HG03520 (cell line): ENCODE measurements at regions not wholly inside any gene's neighbourhood (a gene's known extent, or its start where the extent isn't known, plus 50 kb on each side); places are given as distances from the start of the nearest gene placed in this dataset.

ENCODE experiments used
- ATAC-seq: cut with Tn5 transposase; IDR thresholded peaks from one replicate; pipeline ENCODE4 v1.9.1; 2021; ENCODE audit warnings: mild to moderate bottlenecking, moderate library complexity; ENCODE audit not compliant: unreplicated experiment

- ATAC-seq = no peak
These were observed 80.1 kb upstream of the ID4 start for GRCh38 chr6:19757036-19757435.

- ATAC-seq = no peak
These were observed 77.9 kb upstream of the ID4 start for GRCh38 chr6:19759117-19759880.

- ATAC-seq = no peak
These were observed 76.0 kb upstream of the ID4 start for GRCh38 chr6:19761121-19761520.

- ATAC-seq = no peak
These were observed 65.3 kb upstream of the ID4 start for GRCh38 chr6:19771753-19772336.

- no peak for ATAC-seq
These were observed 64.3 kb upstream of the ID4 start for GRCh38 chr6:19772891-19773290.

- ATAC-seq = no peak
These were observed 55.9 kb upstream of the ID4 start for GRCh38 chr6:19781269-19781668.

- ATAC-seq = no peak
These were observed 54.6 kb upstream of the ID4 start for GRCh38 chr6:19782588-19782987.
